Stimulated activated CD8-positive, alpha-beta memory T cell treated with anti-CD3 and anti-CD28 coated beads, Interleukin-4, amount 100 ng/mL, for 1 hour (primary cell): ENCODE measurements at regions not wholly inside any gene's neighbourhood (a gene's known extent, or its start where the extent isn't known, plus 50 kb on each side); places are given as distances from the start of the nearest gene placed in this dataset.
"Not testable (repeated sequence)": the region's sequence is repeated elsewhere in the genome, so short reads cannot be mapped to it uniquely, and the experiment has no call there.

Experiments used
- DNase-seq, 2 donors: peaks; one replicate each; pipeline ENCODE4 v3.0.0-alpha.2; 2020; ENCODE audit warnings: low read depth in 2 of 2, low spot score in 1 of 2

DNA sequence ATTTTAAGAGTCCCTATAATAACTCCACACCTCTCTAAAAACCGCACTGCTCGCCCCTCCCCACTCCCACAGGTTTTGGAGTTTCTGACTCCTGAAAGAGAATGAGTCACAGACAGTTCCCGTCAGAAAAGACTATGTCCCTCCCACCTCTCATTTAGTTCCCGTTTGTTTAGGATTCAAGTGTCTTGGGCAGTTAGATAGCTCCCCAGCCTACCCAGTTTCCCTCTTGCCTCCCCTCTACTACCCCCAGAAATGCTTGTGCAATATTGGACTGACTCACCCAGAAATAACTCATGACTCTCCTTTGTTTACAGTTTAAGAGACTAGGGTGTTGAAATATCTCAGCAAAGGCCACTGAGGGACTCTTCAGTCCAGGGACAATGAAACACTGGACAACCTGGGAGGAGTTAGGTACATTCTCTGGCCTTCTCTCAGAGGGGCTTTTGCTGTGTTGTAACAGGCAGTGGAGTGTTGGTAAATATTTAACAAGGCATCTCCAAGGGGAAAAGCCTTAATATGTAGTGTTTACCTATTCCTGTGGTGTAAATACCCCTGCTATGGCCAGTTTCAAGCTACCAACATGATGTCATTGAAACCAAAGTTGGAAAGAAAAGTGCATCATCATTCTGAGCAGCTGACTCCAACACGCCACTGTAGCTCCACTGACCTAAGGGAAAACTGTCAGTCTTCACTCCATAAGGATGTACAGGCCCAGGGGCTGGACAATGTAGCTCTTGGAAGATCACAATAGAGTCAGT is 96.1 kb upstream of the CHD2 start:
- no peak for DNase-seq

DNA sequence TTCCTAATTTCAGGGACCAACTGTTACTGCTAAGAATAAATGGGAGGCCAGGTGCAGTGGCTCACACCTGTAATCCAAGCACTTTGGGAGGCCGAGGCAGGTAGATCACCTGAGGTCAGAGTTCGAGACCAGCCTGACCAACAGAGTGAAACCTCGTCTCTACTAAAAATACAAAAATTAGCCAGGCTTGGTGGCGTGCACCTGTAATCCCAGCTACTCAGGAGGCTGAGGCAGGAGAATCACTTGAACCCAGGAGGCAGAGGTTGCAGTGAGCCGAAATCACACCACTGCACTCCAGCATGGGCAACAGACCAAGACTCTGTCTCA is 95.6 kb upstream of the CHD2 start:
- not testable (repeated sequence) for DNase-seq

DNA sequence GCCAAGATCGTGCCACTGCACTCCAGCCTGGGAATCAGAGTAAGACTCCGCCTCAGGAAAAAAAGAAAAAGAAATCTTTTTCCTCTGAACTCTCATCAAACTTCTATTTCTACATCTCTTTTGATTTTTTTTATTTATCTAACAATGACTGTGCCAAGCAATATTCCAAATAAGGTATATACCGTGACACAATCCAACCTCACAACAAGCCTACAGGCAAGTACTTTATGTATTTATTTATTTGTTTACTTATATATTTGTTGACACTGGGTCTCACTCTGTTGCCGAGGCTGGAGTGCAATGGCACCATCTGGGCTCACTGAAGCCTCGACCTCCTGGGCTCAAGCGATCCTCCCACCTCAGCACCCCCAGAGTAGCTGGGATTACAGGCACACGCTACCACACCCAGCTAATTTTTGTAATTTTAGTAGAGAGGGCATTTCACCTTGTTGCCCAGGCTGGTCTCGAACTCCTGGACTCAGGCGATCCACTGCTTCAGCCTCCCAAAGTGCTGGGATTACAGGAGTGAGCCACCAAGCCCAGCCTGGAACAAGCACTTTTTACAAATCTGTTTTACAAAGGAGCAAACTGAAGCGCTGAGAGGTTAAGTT is 94.9 kb upstream of the CHD2 start:
- DNase-seq: no peak

DNA sequence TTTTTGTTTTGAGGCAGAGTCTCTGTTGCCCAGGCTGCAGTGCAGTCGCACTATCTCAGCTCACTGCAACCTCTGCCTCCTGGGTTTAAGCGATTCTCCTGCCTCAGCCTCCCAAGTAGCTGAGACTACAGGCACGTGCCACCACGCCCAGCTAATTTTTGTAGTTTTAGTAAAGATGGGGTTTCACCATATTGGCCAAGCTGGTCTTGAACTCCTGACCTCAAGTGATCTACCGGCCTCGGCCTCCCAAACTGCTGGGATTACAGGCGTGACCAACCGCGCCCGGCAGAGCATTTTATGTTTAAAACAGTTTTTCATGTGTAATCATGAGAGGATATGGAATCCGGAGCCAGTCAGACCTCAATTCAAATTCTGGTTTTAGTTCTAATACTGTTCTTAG is 94.0 kb upstream of the CHD2 start:
- not testable (repeated sequence) for DNase-seq

DNA sequence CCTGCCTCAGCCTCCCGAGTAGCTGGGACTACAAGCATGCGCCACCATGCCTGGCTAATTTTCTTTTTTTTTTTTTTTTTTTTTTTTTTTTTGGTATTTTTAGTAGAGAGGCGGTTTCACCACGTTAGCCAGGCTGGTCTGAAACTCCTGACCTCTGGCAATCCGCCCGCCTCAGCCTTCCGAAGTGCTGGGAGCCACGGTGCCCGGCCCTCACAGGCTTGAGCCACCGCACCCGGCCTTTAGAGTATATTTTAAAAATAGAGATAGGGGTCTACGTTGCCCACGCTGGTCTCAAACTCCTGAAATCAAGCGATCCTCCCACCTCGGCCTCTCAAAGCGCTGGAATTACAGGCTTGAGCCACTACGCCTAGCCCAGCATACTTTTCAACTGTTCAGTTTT is 93.4 kb upstream of the CHD2 start:
- DNase-seq: no peak

DNA sequence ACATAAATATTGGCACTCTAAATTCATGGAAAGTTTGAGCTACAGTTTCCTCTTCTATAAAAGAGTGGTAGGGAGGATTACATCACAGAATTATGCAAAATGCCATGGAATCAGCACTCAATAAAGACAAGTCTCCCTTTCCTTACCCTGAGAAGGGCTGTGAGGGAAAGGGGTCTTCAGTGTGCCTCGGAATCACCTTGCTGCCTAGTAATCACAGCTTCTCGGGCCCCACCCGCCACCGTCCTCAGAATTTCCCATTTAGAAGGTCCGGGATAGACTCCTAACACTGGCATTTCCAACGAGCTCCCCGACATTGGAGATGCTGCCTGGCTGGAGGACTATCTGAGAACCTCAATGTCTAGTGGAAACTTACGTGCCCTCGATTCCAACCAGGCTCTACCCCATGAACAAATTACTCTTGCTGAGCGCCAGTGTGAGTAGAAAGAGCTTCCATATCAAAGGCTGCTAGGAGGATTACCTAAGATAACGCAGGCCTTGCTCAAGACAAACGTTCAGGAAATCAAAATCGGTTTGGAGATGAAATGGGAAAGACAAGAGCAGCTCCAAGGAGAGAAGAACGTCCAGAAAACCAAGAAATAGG is 92.1 kb upstream of the CHD2 start:
- DNase-seq: no peak

DNA sequence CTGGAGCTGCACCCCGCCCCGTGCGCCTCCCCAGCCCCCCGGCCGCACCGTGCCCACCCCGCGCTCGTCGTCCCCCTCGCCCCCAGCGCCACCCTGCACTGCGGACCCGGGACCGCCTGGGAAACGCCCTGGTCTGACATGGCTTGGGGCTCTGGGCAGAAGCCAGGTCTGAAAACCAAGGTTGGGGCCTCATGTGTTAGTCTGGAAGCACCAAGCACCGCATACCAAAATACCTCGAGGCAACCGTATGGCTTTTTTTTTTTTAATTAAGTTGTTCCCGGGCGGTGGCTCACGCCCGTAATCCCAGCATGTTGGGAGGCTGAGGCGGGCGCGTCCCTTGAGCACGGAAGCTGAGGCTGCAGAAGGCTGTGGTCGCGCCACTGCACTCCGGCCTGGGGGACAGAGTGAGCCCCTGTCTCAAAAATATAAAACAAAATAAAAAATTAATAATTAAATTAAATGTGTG is 91.5 kb upstream of the CHD2 start:
- DNase-seq: no peak

DNA sequence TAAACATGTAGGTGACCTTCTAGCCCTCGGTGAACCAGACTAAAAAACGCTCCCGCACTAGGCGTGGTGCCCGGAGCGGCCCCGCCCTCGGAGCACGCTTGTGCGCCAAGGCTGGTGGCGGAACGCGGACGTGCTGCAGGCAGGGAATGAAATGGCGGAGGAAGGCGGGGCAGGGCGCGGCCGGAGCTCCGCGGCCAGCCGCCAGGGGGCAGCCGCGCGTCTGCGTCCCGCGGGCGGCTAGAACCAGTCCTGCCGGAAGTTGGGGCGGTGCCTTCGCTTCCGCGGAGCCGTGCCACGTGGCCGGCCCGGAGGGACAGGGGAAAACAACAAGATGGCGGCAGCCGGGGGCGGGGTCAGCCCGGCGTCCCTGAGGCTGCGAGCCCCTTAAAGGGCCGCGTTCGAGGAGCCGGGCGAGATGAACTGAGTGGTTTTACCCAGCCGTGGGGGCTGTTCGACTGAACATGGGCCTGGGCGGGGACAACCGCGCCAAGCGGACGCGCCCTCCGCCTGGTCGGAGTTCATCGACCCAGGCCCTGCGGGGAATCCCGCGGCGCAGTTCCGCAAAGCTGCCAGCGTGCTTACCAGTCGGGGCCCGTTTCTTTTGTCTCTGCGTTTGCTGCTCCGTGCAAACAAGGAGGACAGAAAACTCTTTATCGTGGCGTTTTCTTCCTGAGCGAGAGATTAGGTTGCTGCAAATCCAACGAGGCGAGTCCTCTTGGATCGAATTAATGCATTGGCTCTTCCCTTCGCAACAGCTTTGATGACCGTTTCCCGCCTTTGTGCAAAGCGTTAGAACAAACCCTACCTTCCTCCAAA is 90.9 kb upstream of the CHD2 start:
- peak; percentile 92 to 98 for DNase-seq

DNA sequence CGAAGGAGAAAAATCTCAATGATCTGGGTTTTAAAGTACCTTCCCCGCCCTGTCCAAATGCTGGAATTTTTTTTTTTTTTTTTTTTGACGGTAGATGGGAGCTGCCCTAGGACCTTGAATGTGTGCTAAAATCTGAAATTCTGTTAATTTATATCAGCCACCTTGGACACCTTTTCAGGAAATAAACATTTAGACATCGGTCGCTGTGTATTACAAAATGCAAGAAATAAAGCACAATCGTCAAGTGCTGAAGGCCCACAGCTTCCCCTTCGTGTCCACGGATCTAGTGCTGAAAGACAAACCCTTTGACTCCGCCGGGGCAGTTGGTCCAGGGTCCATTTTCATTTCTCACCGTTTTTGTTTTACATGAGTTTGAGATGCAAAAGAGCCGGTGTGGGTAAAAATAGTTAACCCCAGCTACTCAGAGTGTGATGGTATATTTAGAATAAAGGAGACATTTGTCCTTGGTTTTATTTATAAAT is 90.2 kb upstream of the CHD2 start:
- DNase-seq: no peak

DNA sequence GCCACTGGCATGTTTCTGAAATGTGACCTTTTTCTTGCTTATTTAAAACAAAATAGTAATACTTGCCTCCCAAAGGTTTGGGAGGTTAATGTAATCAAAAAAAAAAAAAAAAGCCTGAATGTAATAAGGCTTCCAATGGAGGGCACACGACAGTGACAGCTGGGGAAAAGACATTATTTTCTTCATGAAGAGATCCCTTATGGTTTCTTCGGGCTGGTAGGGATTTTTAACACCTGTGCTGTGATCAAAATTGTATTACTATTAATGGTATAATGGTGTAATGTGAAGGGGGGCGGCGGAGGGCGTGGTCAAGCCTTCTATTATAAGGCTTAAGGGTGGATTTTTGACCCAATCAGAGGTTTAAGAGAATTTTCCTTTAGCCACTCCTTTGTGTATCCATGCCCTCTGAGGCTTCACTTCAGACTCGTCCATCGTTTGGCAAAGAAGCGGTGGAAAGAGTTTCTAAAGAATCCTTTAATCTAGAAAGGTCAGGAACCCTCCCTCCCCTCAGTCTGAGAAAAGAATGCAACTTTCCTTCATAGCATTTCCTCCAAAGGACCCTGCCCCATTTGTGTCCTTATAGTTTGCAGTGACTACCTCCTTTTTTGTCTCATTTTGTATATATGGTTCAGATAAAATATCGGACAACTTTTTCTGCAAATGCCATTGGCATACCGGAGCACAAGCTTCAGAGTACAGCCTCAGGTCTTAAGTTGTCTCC is 89.5 kb upstream of the CHD2 start:
- no peak for DNase-seq

DNA sequence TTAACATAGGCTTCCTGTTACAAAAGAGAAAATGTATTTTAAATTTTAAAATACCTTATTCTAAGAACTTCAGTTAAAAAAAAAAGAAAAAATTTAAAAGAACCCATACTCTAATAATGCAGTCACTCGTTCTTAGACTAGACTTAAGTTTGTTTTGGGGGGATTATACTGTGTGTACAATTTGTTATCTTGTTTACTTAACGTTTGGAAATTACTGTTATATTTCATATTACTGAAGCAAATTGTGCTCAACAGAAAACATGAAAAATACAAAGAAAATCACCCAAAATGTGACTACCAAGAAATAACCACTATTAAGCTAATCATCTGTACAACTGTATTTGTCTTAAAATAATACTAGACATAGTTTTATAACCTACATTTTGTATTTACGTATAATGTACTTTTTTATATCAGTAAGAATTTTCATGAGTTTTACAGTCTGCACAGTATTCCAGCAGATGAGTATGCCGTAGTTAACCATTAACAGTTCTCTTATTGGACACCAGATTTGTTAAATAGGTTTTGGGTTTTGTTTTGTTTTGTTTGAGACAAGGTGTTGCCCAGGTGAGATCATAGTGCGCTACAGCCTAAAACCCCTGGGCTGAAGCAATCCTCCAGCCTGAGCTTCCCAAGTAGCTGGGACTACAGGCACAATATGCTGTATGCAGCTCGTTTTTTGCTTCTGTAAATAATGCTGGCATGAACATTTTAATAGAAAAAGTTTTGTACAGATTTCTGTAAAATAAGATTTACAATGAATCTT is 88.8 kb upstream of the CHD2 start:
- no peak for DNase-seq

DNA sequence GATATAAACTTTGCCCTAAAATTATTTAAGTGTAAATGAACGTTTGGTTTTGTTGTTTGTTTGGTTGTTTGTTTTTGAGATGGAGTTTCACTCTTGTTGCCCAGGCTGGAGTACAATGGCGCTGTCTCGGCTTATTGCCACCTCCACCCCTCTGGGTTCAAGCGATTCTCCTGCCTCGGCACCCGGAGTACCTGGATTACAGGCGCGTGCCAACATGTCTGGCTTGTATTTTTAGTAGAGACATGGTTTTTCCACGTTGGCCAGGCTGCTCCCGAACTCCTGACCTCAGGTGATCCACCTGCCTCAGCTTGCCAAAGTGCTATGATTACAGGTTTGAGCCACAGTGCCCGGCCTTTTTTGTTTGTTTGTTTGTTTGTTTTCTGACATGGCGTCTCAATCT is 87.9 kb upstream of the CHD2 start:
- DNase-seq: no peak

DNA sequence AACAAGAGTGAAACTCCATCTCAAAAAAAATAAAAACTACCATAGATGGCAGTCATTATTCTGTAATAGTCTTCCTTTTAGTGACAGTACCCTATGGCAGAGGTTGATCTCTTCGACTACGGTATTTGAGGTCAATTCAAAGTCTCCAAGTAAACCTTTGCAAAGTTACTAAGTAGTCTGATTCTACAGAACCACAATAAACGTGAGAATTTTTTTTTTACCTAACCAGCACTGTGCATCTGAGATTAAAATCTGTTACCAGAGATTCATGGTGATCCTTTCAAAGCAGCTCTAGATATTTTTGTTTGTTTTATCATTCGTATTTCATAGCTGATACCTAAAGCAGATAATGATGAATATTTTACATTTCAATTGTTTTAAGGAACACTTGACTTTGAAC is 86.6 kb upstream of the CHD2 start:
- DNase-seq: no peak

DNA sequence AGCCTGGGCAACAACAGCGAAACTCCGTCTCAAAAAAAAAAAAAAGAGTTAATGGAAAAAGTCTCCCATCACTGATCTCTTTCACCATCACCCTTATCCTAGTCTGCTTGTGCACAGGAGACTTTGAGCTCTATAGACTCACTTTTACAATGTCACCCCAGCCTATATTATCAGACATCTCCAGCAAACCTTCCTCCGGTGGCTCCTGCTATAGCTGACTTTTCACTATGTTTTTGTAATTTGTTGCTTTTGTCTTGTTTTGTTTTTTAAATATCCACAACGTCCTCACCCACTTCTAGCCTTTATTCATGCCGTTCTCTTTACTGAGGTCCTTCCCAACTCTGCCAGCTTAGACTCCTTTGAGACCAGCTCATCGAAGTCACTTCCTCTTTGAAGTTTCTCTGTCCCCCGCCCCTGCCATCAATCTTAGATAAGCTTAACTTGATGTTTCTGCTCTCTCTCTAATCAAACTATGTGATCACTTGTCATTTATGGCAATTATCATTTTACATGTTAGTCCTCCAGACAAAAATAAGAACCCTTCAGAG is 82.7 kb upstream of the CHD2 start:
- no peak for DNase-seq

DNA sequence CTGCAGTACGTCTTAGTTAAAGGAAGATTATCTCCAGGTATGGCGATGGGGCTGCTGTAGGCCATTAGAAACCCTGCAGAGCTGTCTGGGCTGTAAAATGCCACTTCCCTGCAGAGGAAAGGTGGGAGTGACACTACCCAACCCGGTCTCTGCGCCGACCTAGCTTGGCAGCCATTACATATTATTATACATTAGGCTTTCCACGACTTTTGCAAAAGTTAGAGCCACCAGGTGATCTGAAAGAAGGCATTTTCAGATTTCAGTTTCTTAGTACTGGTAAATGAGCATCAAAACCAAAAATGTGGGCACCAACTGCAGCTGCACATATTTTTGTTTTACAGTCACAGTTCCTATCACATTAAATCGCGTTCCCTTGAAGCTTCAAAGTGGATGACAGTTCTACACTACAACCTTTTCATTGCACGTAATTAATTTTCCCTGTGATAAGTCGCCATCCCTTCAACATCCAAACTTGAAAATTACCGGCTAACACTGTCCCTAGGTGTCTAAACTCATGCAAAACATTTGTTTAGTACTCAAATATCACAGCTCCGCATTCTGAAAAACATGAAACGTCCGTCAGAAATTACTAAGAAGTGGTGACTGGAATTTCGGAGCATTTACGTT is 81.4 kb upstream of the CHD2 start:
- no peak for DNase-seq

DNA sequence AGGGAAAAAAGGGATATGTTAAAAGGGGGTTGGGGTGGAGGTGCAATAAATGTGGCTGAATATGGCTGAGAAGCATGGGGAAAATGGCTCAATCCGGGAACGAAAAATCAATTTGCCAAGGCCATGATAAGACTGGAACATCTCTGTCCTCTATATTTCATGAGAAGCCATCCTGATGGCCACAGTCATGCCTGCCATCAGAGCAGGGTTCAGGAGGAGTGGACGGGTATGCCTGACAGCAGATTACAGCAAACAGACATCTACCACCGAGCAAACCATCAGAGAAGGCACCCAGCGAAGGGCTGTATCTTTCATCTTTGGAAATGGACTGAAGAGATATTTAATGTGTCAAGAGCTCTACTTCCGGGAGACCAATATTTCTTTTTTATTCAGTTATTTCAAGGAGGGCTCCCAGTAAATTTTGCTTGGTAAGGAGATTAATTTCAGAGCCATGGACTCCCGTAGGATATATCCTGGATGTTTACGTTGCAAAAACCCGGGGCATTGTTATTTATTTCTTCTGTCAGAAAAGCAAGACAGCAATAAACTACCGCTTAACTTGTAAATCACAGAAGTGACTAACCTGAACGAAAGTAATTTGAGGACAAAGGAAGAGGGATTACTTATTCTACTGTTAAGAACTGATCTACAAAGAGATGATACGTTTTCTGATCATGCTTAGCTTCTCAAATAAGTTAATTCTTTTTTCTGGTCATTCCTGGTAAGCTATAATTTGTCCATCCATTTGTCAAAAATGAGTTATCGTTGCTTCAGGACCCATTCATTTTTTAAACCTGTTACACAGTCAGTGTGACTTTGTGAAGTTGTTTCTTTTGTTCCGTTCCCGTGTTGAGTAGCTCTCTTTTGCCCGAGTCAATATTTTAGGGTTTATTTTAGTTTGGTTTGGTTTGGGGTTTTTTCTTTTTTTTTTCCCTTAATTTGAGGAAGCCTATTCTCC is 80.6 kb upstream of the CHD2 start:
- DNase-seq: no peak

DNA sequence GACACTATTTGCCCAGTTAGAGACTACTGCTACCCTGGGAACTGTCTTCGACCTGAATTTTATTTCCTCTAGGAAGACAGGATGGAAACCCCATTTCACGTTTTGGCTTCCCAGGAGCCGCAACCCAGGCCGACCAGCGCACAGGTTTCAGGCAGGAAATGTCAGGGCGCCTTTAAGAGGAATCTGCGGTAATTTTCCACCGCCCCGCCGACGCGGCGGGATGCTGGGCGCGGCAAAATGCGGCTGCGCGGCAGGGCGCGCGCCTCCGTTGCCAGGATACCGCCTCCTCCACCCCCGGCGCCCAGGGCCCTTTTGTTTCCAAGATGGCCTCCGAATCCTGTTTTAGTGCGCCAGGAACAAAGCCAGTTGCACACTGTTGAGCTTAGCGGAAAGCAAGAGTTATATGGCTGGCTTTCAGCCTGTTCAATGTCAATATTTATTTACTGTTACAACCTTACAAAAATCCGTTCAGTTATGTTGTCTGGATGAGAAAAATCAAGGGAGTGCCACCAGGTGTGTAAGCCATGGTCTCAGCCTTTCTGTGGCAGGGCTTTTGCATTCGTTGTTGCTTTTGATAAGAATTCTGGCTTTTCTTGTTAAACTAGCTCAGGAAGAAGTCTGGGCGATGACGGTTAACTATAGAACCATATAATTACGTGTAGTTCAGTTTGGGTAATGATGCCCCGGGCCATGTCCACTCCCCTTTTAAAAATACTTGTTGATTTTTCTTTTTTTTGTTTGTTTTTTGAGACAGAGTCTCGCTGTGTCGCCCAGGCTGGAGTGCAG is 79.7 kb upstream of the CHD2 start:
- DNase-seq: peak; percentile 56 to 66
